Progenitor cell of endocrine pancreas (in vitro differentiated cells): ENCODE measurements at regions not wholly inside any gene's neighbourhood (a gene's known extent, or its start where the extent isn't known, plus 50 kb on each side); places are given as distances from the start of the nearest gene placed in this dataset.
"Not testable (repeated sequence)": the region's sequence is repeated elsewhere in the genome, so short reads cannot be mapped to it uniquely, and the experiment has no call there.

Experiments
- DNase-seq: peaks from one replicate; pipeline ENCODE4 v3.0.0; 2021; ENCODE audit warnings: low spot score; ENCODE audit not compliant: unreplicated experiment
- H3K27ac Mint-ChIP-seq: 2 replicates; pipeline ENCODE4 v1.8.0; 2021; ENCODE audit warnings: mild to moderate bottlenecking, moderate library complexity, mixed read lengths
- H3K27me3 Mint-ChIP-seq: 2 replicates; pipeline ENCODE4 v1.8.0; 2021; ENCODE audit warnings: mixed read lengths
- H3K36me3 Mint-ChIP-seq: 2 replicates; pipeline ENCODE4 v1.8.0; 2022; ENCODE audit warnings: mixed read lengths; ENCODE audit not compliant: insufficient read depth
- H3K4me1 Mint-ChIP-seq: 2 replicates; pipeline ENCODE4 v1.8.0; 2021; ENCODE audit warnings: low read depth, mixed read lengths
- H3K4me3 Mint-ChIP-seq: 2 replicates; pipeline ENCODE4 v1.8.0; 2021; ENCODE audit warnings: low read depth, mild to moderate bottlenecking, moderate library complexity, mixed read lengths
- H3K9me3 Mint-ChIP-seq: 2 replicates; pipeline ENCODE4 v1.8.0; 2021; ENCODE audit warnings: low read depth, mixed read lengths
- CTCF ChIP-seq: fragments of 200-600 bp; sonication (generic); IDR thresholded peaks from one replicate; pipeline ENCODE4 v1.5.0; 2021; ENCODE audit warnings: antibody characterized with exemption, mild to moderate bottlenecking; ENCODE audit not compliant: unreplicated experiment

DNA sequence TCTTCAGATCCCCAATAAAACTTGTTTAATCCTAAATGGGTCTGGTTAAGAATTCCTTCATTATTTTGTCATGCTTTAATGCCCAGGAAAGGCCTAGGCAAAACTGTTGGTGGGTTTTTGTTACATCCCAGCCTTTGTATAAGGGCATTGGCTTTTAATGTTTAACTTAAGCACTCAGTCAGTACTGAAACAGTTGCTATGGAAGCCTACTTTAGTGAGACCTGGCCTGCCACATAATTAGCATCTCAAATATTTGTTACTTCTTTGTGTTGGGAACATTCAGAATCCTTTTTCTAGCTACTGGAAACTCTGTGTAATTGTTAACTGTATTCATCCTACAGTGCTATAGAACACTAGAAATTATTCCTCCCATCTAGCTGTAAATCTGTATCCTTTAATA, 369.6 kb upstream of the ATP10A start:
- DNase-seq: no peak
- no peaks in the 10 kb centered on the region for H3K36me3 Mint-ChIP-seq
- TF ChIP-seq CTCF: no peak
- no peaks in the 10 kb centered on the region for H3K9me3 Mint-ChIP-seq
- peaks cover 22% of the 10 kb centered on the region for H3K4me1 Mint-ChIP-seq
- peaks cover 7% of the 10 kb centered on the region for H3K27me3 Mint-ChIP-seq
- no peak overlapping the region for H3K27ac Mint-ChIP-seq
- no peak overlapping the region for H3K4me3 Mint-ChIP-seq

GRCh38 chr15:26231096-26231495, 368.0 kb upstream of the ATP10A start:
- DNase-seq: no peak
- H3K27ac Mint-ChIP-seq: no peak overlapping the region
- peaks cover 22% of the 10 kb centered on the region for H3K4me1 Mint-ChIP-seq
- H3K4me3 Mint-ChIP-seq: no peak overlapping the region
- TF ChIP-seq CTCF: no peak
- H3K27me3 Mint-ChIP-seq: peaks cover 5% of the 10 kb centered on the region
- H3K36me3 Mint-ChIP-seq: no peaks in the 10 kb centered on the region
- no peaks in the 10 kb centered on the region for H3K9me3 Mint-ChIP-seq

GRCh38 chr15:26224266-26224665, 361.1 kb upstream of the ATP10A start:
- no peak overlapping the region for H3K4me3 Mint-ChIP-seq
- no peaks in the 10 kb centered on the region for H3K4me1 Mint-ChIP-seq

DNA sequence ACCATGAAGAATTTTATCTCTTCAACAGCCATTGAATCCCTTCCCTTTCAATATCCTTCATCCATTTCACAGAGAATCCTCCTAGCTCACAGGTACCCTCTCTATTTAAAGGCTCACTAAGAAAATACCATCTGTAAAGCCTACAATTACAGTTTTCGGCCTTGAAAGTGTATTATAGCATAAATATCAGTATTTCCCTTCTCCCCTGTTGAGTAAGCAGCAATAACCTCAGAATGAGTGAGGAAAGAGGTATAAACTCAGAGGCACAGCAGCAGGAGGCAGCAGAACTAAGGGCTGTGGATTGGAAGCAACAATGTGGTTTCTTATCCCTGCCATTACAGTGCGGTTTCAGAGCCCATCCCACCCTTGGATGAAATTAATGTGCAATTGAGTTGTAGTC, 360.6 kb upstream of the ATP10A start:
- DNase-seq: no peak
- H3K4me1 Mint-ChIP-seq: no peaks in the 10 kb centered on the region
- no peaks in the 10 kb centered on the region for H3K36me3 Mint-ChIP-seq
- H3K27ac Mint-ChIP-seq: no peak overlapping the region
- no peaks in the 10 kb centered on the region for H3K9me3 Mint-ChIP-seq
- TF ChIP-seq CTCF: no peak
- H3K27me3 Mint-ChIP-seq: no peaks in the 10 kb centered on the region
- no peak overlapping the region for H3K4me3 Mint-ChIP-seq

More at GRCh38 chr15:26224266-26224665, 361.1 kb upstream of the ATP10A start:
- Mint-ChIP-seq H3K36me3 (no peaks in the 10 kb centered on the region), H3K9me3 (no peaks in the 10 kb centered on the region), H3K27ac (no peak overlapping the region), H3K27me3 (no peaks in the 10 kb centered on the region)
- TF ChIP-seq CTCF: no peak
- DNase-seq: no peak

DNA sequence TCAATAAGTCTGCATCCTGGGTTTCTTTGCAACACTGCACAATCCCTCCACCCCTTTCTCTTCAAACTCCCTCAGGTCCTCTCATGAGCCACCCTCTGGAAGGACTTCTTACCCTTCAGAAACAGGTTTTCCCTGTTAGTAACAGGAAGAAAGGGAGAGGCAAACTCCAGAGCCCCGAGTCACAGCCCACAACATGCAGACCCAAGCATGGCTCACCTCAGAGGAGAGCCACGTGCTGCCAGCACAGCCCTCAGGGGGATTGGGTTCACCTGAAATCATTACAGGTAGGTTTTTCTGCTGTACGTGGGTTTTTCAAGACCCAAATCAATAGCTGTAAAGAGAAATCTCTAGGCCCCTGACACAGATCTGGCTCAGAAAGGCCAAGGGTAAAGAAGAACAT, 359.7 kb upstream of the ATP10A start:
- DNase-seq: no peak
- TF ChIP-seq CTCF: no peak
- Mint-ChIP-seq H3K27ac (no peak overlapping the region), H3K4me3 (no peak overlapping the region), H3K36me3 (no peaks in the 10 kb centered on the region), H3K9me3 (no peaks in the 10 kb centered on the region), H3K27me3 (no peaks in the 10 kb centered on the region), H3K4me1 (no peaks in the 10 kb centered on the region)

GRCh38 chr15:26217043-26217442, 353.9 kb upstream of the ATP10A start:
- not testable (repeated sequence) for H3K27ac Mint-ChIP-seq, H3K9me3 Mint-ChIP-seq, DNase-seq, H3K27me3 Mint-ChIP-seq, H3K4me3 Mint-ChIP-seq, H3K4me1 Mint-ChIP-seq, H3K36me3 Mint-ChIP-seq
